ENCODE measurements at regions not wholly inside any gene's neighbourhood (a gene's known extent, or its start where the extent isn't known, plus 50 kb on each side); places are given as distances from the start of the nearest gene placed in this dataset.

GRCh38 chr12:124489220-124489619 is 78.2 kb downstream of the NCOR2 start:
- no peak for DNase-seq

GRCh38 chr12:124488520-124488919 is 78.9 kb downstream of the NCOR2 start:
- DNase-seq: no peak

GRCh38 chr12:124487834-124488165 is 79.6 kb downstream of the NCOR2 start:
- no peak for DNase-seq

GRCh38 chr12:124487066-124487833 is 80.2 kb downstream of the NCOR2 start:
- no peak for DNase-seq

GRCh38 chr12:124486346-124486963 is 81.0 kb downstream of the NCOR2 start:
- no peak for DNase-seq

- DNase-seq: no peak
Observed at GRCh38 chr12:124485371-124485770, 82.0 kb downstream of the NCOR2 start.

GRCh38 chr12:124484526-124484953 is 82.9 kb downstream of the NCOR2 start:
- no peak for DNase-seq

- no peak for DNase-seq
Observed at GRCh38 chr12:124484067-124484466, 83.3 kb downstream of the NCOR2 start.

- no peak for DNase-seq
Observed at GRCh38 chr12:124482901-124483799, 84.3 kb downstream of the NCOR2 start.

- no peak for DNase-seq
Observed at GRCh38 chr12:124482567-124482893, 84.9 kb downstream of the NCOR2 start.

- no peak for DNase-seq
Observed at GRCh38 chr12:124481772-124482566, 85.4 kb downstream of the NCOR2 start.

- DNase-seq: no peak
Observed at GRCh38 chr12:124481257-124481750, 86.1 kb downstream of the NCOR2 start.

- no peak for DNase-seq
Observed at GRCh38 chr12:124480469-124481256, 86.7 kb downstream of the NCOR2 start.

- DNase-seq: no peak
Observed at GRCh38 chr12:124479680-124480468, 87.5 kb downstream of the NCOR2 start.

- no peak for DNase-seq
Observed at GRCh38 chr12:124478985-124479645, 88.3 kb downstream of the NCOR2 start.

- DNase-seq: no peak
Observed at GRCh38 chr12:124478416-124478815, 89.0 kb downstream of the NCOR2 start.

GRCh38 chr12:124477107-124477915 is 90.1 kb downstream of the NCOR2 start:
- DNase-seq: no peak

GRCh38 chr12:124476011-124476400 is 91.4 kb downstream of the NCOR2 start:
- DNase-seq: no peak

- DNase-seq: no peak
Observed at GRCh38 chr12:124475295-124476010, 92.0 kb downstream of the NCOR2 start.
